CD1c-positive myeloid dendritic cell (primary cell): ENCODE measurements at regions not wholly inside any gene's neighbourhood (a gene's known extent, or its start where the extent isn't known, plus 50 kb on each side); places are given as distances from the start of the nearest gene placed in this dataset.

Source experiments
- DNase-seq: peaks from one replicate; pipeline ENCODE4 v3.0.0-alpha.2; 2016; ENCODE audit errors: extremely low spot score

GRCh38 chr14:49971156-49972130, 78.6 kb downstream of the ARF6 start:
- DNase-seq = peak; percentile 88

- DNase-seq = peak; percentile 28
These were observed 79.3 kb downstream of the ARF6 start for GRCh38 chr14:49972131-49972671.

- no peak for DNase-seq
These were observed 79.9 kb downstream of the ARF6 start for GRCh38 chr14:49972823-49973222.

- DNase-seq = no peak
These were observed 82.4 kb downstream of the ARF6 start for GRCh38 chr14:49975276-49975675.

GRCh38 chr14:49975799-49976198, 82.9 kb downstream of the ARF6 start:
- DNase-seq = no peak

GRCh38 chr14:49977126-49977841, 84.4 kb downstream of the ARF6 start:
- DNase-seq = peak; percentile 73

GRCh38 chr14:49980027-49980426, 87.1 kb downstream of the ARF6 start:
- DNase-seq = no peak

GRCh38 chr14:49982082-49982481, 89.2 kb downstream of the ARF6 start:
- no peak for DNase-seq

- DNase-seq = peak; percentile 40
These were observed 89.6 kb downstream of the ARF6 start for GRCh38 chr14:49982501-49982951.

GRCh38 chr14:49984424-49984823, 91.5 kb downstream of the ARF6 start:
- no peak for DNase-seq

GRCh38 chr14:49986343-49987014, 93.6 kb downstream of the ARF6 start:
- DNase-seq = no peak

GRCh38 chr14:49988080-49988990, 95.5 kb downstream of the ARF6 start:
- no peak for DNase-seq

GRCh38 chr14:49989966-49990365, 97.1 kb downstream of the ARF6 start:
- peak; percentile 54 for DNase-seq

- DNase-seq = no peak
These were observed 98.6 kb downstream of the ARF6 start for GRCh38 chr14:49991491-49991890.

- DNase-seq = no peak
These were observed 99.2 kb downstream of the ARF6 start for GRCh38 chr14:49992036-49992435.

- DNase-seq = no peak
These were observed 99.6 kb downstream of the ARF6 start for GRCh38 chr14:49992448-49992847.

GRCh38 chr14:49992901-49993339, 100.0 kb downstream of the ARF6 start:
- peak; percentile 33 for DNase-seq

- no peak for DNase-seq
These were observed 100.7 kb downstream of the ARF6 start for GRCh38 chr14:49993565-49993964.

- DNase-seq = no peak
These were observed 102.2 kb downstream of the ARF6 start for GRCh38 chr14:49994951-49995561.

GRCh38 chr14:49997991-49998390, 105.1 kb downstream of the ARF6 start:
- DNase-seq = no peak
